ENCODE measurements at regions not wholly inside any gene's neighbourhood (a gene's known extent, or its start where the extent isn't known, plus 50 kb on each side); places are given as distances from the start of the nearest gene placed in this dataset.

GRCh38 chr4:130559268-130559667, 1463.3 kb downstream of the C4orf33 start:
- TF ChIP-seq GATA3 (IDR thresholded peaks at IDR 0.05; ENCODE audit: low read depth, low read length) (no peak), GATA2 (IDR thresholded peaks at IDR 0.05; ENCODE audit: low read depth, low read length) (no peak)
